H9 (cell line): ENCODE measurements at regions not wholly inside any gene's neighbourhood (a gene's known extent, or its start where the extent isn't known, plus 50 kb on each side); places are given as distances from the start of the nearest gene placed in this dataset.

Experiments
- DNase-seq: peaks from one replicate; pipeline ENCODE4 v3.0.0-alpha.2; 2017
- H2AFZ ChIP-seq: one replicate; pipeline ENCODE4 v1.6.1; 2013; ENCODE audit warnings: mild to moderate bottlenecking, low read length, control low read depth, moderate library complexity
- H2AK5ac ChIP-seq: 2 replicates; pipeline ENCODE4 v1.6.1; 2013; ENCODE audit warnings: low read length, control low read depth, mixed read lengths; ENCODE audit not compliant: insufficient read length
- H2BK120ac ChIP-seq: one replicate; pipeline ENCODE4 v1.6.1; 2013; ENCODE audit warnings: low read depth, mild to moderate bottlenecking, low read length, control low read depth, inconsistent platforms; ENCODE audit not compliant: poor library complexity, severe bottlenecking
- H2BK12ac ChIP-seq: 2 replicates; pipeline ENCODE4 v1.6.1; 2013; ENCODE audit warnings: low read length, control low read depth, mixed read lengths, low read depth; ENCODE audit not compliant: insufficient read length
- H2BK15ac ChIP-seq: 2 replicates; pipeline ENCODE4 v1.6.1; 2013; ENCODE audit warnings: low read depth, low read length, control low read depth
- H2BK20ac ChIP-seq: one replicate; pipeline ENCODE4 v1.6.1; 2013; ENCODE audit warnings: low read depth, mild to moderate bottlenecking, low read length, control low read depth, inconsistent platforms; ENCODE audit not compliant: poor library complexity, severe bottlenecking
- H2BK5ac ChIP-seq: 2 replicates; pipeline ENCODE4 v1.6.1; 2013; ENCODE audit warnings: low read length, control low read depth, mixed read lengths; ENCODE audit not compliant: insufficient read length
- H3K14ac ChIP-seq: 2 replicates; pipeline ENCODE4 v1.6.1; 2013; ENCODE audit warnings: low read length, control low read depth; ENCODE audit not compliant: insufficient read depth
- H3K18ac ChIP-seq: 2 replicates; pipeline ENCODE4 v1.6.1; 2013; ENCODE audit warnings: low read depth, mild to moderate bottlenecking, mixed read lengths, low read length, control low read depth; ENCODE audit not compliant: insufficient read length
- H3K23ac ChIP-seq: 2 replicates; pipeline ENCODE4 v1.6.1; 2013; ENCODE audit warnings: low read length, control low read depth, mixed read lengths, low read depth; ENCODE audit not compliant: insufficient read length
- H3K23me2 ChIP-seq: 2 replicates; pipeline ENCODE4 v1.6.1; 2013; ENCODE audit warnings: low read depth, mild to moderate bottlenecking, mixed read lengths, low read length, control low read depth; ENCODE audit not compliant: insufficient read length, poor library complexity, severe bottlenecking
- H3K27ac ChIP-seq: 2 replicates; pipeline ENCODE4 v1.5.1; 2013; ENCODE audit warnings: low read length, control low read depth, mixed read lengths, low read depth; ENCODE audit not compliant: insufficient read length
- H3K27me3 ChIP-seq: 2 replicates; pipeline ENCODE4 v1.6.1; 2013; ENCODE audit warnings: low read length, control low read depth, inconsistent platforms; ENCODE audit not compliant: insufficient read depth
- H3K4ac ChIP-seq: 2 replicates; pipeline ENCODE4 v1.6.1; 2013; ENCODE audit warnings: low read depth, mild to moderate bottlenecking, control low read depth, inconsistent platforms, low read length, moderate library complexity
- H3K4me1 ChIP-seq: 2 replicates; pipeline ENCODE4 v1.6.1; 2013; ENCODE audit warnings: low read length, control low read depth, inconsistent platforms; ENCODE audit not compliant: insufficient read depth
- H3K4me2 ChIP-seq: 2 replicates; pipeline ENCODE4 v1.6.1; 2013; ENCODE audit warnings: low read length, control low read depth, mixed read lengths; ENCODE audit not compliant: insufficient read length, insufficient read depth
- H3K56ac ChIP-seq: 2 replicates; pipeline ENCODE4 v1.6.1; 2013; ENCODE audit warnings: low read depth, mild to moderate bottlenecking, mixed read lengths, low read length, control low read depth; ENCODE audit not compliant: insufficient read length
- H3K79me1 ChIP-seq: 2 replicates; pipeline ENCODE4 v1.6.1; 2013; ENCODE audit warnings: low read depth, mild to moderate bottlenecking, moderate library complexity, low read length, control low read depth, inconsistent platforms; ENCODE audit not compliant: insufficient read depth, poor library complexity, severe bottlenecking
- H3K79me2 ChIP-seq: 2 replicates; pipeline ENCODE4 v1.6.1; 2013; ENCODE audit warnings: low read length, control low read depth, inconsistent platforms; ENCODE audit not compliant: insufficient read depth
- H3K9ac ChIP-seq: 2 replicates; pipeline ENCODE4 v1.6.1; 2013; ENCODE audit warnings: low read length, control low read depth, mixed read lengths; ENCODE audit not compliant: insufficient read length; ENCODE audit errors: extremely low read depth
- H3K9me3 ChIP-seq: one replicate; pipeline ENCODE4 v1.6.1; 2013; ENCODE audit warnings: low read depth, low read length, inconsistent platforms; ENCODE audit not compliant: control insufficient read depth
- H3T11ph ChIP-seq: one replicate; pipeline ENCODE4 v1.6.1; 2013; ENCODE audit warnings: mild to moderate bottlenecking, low read length, control low read depth, inconsistent platforms
- H4K20me1 ChIP-seq: one replicate; pipeline ENCODE4 v1.6.1; 2013; ENCODE audit not compliant: control insufficient read depth, insufficient read length, insufficient read depth
- H4K5ac ChIP-seq: 2 replicates; pipeline ENCODE4 v1.6.1; 2013; ENCODE audit warnings: low read depth, mild to moderate bottlenecking, mixed read lengths, low read length, control low read depth; ENCODE audit not compliant: insufficient read length
- H4K8ac ChIP-seq: replicated peaks from 2 replicates; pipeline ENCODE4 v1.6.1; 2013; ENCODE audit warnings: low read length, control low read depth, mixed read lengths, low read depth; ENCODE audit not compliant: insufficient read length
- H4K91ac ChIP-seq: 2 replicates; pipeline ENCODE4 v1.6.1; 2013; ENCODE audit warnings: low read depth, mild to moderate bottlenecking, moderate library complexity, mixed read lengths, low read length, control low read depth; ENCODE audit not compliant: insufficient read length
- H3K27ac Mint-ChIP-seq, 3 experiments: 2 replicates in 2 of 3; 3 replicates in 1 of 3; pipeline ENCODE4 v1.8.0; 2020 to 2021; ENCODE audit warnings: mixed read lengths in 3 of 3, mild to moderate bottlenecking in 1 of 3, moderate library complexity in 1 of 3
- H3K27me3 Mint-ChIP-seq: 2 replicates; pipeline ENCODE4 v1.8.0; 2021; ENCODE audit warnings: low read depth, mild to moderate bottlenecking, moderate library complexity, mixed read lengths
- H3K36me3 Mint-ChIP-seq, 3 experiments: 2 replicates in 2 of 3; 3 replicates in 1 of 3; pipeline ENCODE4 v1.8.0; 2020 to 2021; ENCODE audit warnings: low read depth in 3 of 3, mixed read lengths in 3 of 3; ENCODE audit not compliant: insufficient read depth in 1 of 3
- H3K4me1 Mint-ChIP-seq, 2 experiments: 2 replicates each; pipeline ENCODE4 v1.8.0; 2020; ENCODE audit warnings: mixed read lengths in 2 of 2
- H3K4me3 Mint-ChIP-seq, 2 experiments: 2 replicates in 1 of 2; 3 replicates in 1 of 2; pipeline ENCODE4 v1.8.0; 2020 to 2021; ENCODE audit warnings: mild to moderate bottlenecking in 2 of 2, mixed read lengths in 2 of 2, moderate library complexity in 1 of 2
- H3K9me3 Mint-ChIP-seq, 2 experiments: 2 replicates in 1 of 2; 3 replicates in 1 of 2; pipeline ENCODE4 v1.8.0; 2020; ENCODE audit warnings: mild to moderate bottlenecking in 2 of 2, mixed read lengths in 2 of 2, moderate library complexity in 1 of 2
- WGBS: extraction: QIAGEN DNeasy Blood & Tissue Kit; methylation state at CpG from one replicate; pipeline ENCODE4 v1.1.7; 2013; ENCODE audit warnings: missing lambda C conversion rate, low lambda C conversion rate, mixed read lengths; ENCODE audit not compliant: insufficient read length; ENCODE audit errors: extremely low coverage; 5-methylcytosine and 5-hydroxymethylcytosine counted together
- TF ChIP-seq, protein P1 (sequence below): fragments of 200-600 bp; sonication (generic); conservative IDR thresholded peaks from 3 replicates; pipeline ENCODE4 v1.8.0; 2021; ENCODE audit warnings: antibody characterized with exemption, mild to moderate bottlenecking

DNA sequence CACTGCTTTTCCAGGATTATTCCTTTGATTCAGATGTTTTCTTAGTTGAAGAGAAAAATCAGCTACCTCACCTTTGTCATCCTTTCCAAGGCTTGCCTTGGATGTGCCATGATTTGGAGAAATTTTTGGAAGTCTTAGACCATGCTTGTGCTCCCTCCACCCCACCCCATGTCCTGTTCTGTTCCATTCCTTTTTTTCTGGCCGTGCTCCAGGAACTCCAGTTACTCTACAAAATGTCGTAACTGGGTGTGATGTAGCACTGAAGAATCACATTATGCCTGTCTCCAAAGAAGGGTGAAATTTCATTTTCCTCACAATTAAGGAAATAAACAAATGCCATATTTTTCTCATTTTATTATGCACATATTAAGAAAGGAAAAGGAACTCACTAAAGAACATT is 217.8 kb upstream of the ZRANB2 start:
- Histone ChIP-seq H2BK5ac (no peak overlapping the region), H3K18ac (no peak overlapping the region), H3K4ac (no peak overlapping the region), H3K9me3 (no peaks in the 10 kb centered on the region), H3T11ph (no peak overlapping the region), H4K20me1 (no peaks in the 10 kb centered on the region), H3K56ac (no peak overlapping the region), H2BK120ac (no peak overlapping the region), H4K8ac (no peak overlapping the region), H3K9ac (no peak overlapping the region), H3K23ac (no peak overlapping the region), H3K4me1 (no peaks in the 10 kb centered on the region), H2AK5ac (no peak overlapping the region), H2BK15ac (no peak overlapping the region), H4K5ac (no peak overlapping the region), H3K27ac (no peak overlapping the region), H2BK20ac (no peak overlapping the region), H3K27me3 (no peaks in the 10 kb centered on the region), H2AFZ (no peak overlapping the region), H3K79me2 (no peaks in the 10 kb centered on the region), H3K79me1 (no peaks in the 10 kb centered on the region), H3K4me2 (no peak overlapping the region), H4K91ac (no peak overlapping the region), H3K14ac (no peak overlapping the region), H3K23me2 (no peaks in the 10 kb centered on the region), H2BK12ac (no peak overlapping the region)
- TF ChIP-seq, protein P1, sequence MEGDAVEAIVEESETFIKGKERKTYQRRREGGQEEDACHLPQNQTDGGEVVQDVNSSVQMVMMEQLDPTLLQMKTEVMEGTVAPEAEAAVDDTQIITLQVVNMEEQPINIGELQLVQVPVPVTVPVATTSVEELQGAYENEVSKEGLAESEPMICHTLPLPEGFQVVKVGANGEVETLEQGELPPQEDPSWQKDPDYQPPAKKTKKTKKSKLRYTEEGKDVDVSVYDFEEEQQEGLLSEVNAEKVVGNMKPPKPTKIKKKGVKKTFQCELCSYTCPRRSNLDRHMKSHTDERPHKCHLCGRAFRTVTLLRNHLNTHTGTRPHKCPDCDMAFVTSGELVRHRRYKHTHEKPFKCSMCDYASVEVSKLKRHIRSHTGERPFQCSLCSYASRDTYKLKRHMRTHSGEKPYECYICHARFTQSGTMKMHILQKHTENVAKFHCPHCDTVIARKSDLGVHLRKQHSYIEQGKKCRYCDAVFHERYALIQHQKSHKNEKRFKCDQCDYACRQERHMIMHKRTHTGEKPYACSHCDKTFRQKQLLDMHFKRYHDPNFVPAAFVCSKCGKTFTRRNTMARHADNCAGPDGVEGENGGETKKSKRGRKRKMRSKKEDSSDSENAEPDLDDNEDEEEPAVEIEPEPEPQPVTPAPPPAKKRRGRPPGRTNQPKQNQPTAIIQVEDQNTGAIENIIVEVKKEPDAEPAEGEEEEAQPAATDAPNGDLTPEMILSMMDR = no peak
- H3K27ac Mint-ChIP-seq = no peak overlapping the region
- H3K9me3 Mint-ChIP-seq = no peaks in the 10 kb centered on the region
- H3K36me3 Mint-ChIP-seq = no peaks in the 10 kb centered on the region; a peak in 1 of 7 replicates
- no peaks in the 10 kb centered on the region for H3K27me3 Mint-ChIP-seq
- H3K4me1 Mint-ChIP-seq = peaks cover 3% of the 10 kb centered on the region in 2 experiments; a peak in 3 of 4 replicates
- DNase-seq = no peak
- WGBS = no CpG with 5 or more reads among the region's 2 CpGs
- H3K4me3 Mint-ChIP-seq = no peak overlapping the region
